Activated CD4-positive, alpha-beta T cell treated with anti-CD3 and anti-CD28 coated beads, Interleukin-10, Interleukin-2, amounts not matched to agents 100 ng/mL and 50 ng/mL, durations not matched to agents 16 hours and 8 hours (primary cell): ENCODE measurements at regions not wholly inside any gene's neighbourhood (a gene's known extent, or its start where the extent isn't known, plus 50 kb on each side); places are given as distances from the start of the nearest gene placed in this dataset.

Source experiments
- DNase-seq: peaks from one replicate; pipeline ENCODE4 v3.0.0-alpha.2; 2020

GRCh38 chr16:76913046-76913445 is 277.9 kb upstream of the MON1B start:
- DNase-seq: no peak

DNA sequence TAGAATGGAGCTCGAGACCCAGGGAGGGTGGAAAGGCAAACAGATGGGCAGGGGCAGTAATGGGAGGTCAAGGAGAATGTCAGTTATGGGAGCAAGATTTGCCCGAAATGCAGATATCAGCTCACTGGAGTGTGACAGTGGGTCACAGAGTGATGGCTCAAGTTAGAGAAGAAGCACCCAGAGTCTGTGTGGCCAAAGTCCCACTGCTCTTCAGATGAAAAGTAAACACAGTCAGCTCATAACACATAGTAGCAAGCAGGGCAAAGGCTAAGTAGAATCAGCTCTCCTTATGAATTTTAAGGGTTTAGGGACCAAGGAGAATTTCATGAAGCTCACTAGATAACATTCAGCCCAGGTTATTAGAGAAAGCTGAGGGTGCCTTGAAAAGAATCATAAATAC is 264.9 kb upstream of the MON1B start:
- no peak for DNase-seq

- no peak for DNase-seq
Observed at GRCh38 chr16:76926595-76926994, 264.4 kb upstream of the MON1B start.

GRCh38 chr16:76931186-76931585 is 259.8 kb upstream of the MON1B start:
- DNase-seq: peak; percentile 1

- peak; percentile 59 for DNase-seq
Observed at GRCh38 chr16:76932541-76933211, 258.3 kb upstream of the MON1B start.

- no peak for DNase-seq
Observed at GRCh38 chr16:76940251-76940650, 250.7 kb upstream of the MON1B start.

- DNase-seq: no peak
Observed at GRCh38 chr16:76941113-76941512, 249.9 kb upstream of the MON1B start.

- DNase-seq: no peak
Observed at GRCh38 chr16:76942089-76942488, 248.9 kb upstream of the MON1B start.

DNA sequence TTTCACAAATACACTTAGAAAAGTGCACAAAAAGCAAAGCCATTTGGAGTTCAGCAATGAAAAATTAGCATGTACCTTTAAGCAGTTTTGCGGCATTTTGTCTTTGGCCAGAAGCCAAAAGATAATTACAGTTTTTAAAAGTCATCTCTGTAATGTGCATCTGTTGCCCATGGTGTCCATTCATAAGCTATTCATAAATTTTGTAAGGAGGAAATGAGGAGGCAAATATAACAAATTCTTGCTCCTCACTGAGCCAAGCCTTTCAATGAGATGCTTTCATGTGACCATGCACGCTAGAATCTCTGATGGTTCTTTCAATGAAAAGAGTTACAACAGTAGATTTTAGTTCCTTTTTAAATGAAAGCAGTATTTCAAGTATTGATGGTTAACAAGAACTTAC is 247.1 kb upstream of the MON1B start:
- DNase-seq: no peak

- peak; percentile 76 for DNase-seq
Observed at GRCh38 chr16:76946879-76947278, 244.1 kb upstream of the MON1B start.

DNA sequence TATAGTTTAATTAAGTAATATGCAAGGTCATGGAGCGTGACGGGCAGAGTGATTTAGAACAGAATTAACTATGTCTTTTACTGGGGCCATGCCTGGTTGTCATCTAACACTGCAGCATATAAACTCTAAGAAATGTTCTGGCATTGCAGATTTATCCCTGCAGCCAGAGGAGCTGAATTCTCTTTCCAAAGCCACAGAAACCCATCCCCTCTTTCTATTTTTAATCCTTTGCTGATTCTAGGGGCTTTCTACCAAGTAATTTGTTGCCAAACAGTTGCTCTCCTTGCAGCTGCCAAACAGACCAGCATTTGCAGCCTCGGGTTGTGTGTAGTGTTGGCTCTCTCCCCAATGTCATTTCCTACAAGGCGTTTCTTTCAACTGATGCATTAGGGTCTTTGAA is 243.2 kb upstream of the MON1B start:
- no peak for DNase-seq

DNA sequence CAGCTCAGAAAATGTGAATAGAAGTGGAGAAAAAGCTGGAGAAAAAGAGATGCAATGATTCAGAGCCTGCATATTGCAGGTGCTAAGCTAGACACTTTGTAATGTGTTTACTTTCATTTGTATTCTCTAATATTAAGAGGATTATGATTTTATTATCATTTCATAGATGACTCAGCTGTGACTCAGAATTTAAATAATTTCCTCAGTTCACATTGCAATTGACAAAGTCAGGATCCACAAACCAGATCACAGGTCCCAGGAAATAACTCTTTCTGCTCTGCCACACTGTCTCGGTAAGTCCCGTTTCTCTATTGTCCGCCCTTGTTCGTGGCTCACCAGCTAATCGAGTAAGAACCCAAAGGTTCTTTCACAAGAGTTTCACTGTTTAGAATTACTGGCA is 235.4 kb upstream of the MON1B start:
- DNase-seq: no peak

DNA sequence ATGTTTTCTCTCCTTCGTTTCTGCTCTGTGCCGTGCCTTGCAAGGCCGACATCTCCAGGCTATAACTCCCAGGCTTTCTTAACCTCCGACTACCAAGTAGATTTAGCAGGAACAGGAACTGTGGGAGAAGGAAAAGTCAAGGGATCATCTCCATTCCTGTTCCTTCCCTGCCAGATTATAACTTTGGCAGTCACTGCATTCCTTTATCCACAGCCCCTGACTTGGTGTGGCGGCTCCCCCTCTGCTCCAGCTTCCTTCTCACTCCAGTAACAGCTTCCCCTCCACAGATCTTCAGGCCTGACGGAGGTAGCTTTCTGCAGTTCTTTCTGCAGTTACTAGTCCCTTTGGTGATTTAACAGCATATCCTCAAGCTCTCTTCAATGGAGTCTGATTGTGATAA is 234.6 kb upstream of the MON1B start:
- no peak for DNase-seq

GRCh38 chr16:76956841-76957240 is 234.1 kb upstream of the MON1B start:
- DNase-seq: no peak

GRCh38 chr16:76959166-76959565 is 231.8 kb upstream of the MON1B start:
- DNase-seq: no peak

GRCh38 chr16:76963614-76964315 is 227.2 kb upstream of the MON1B start:
- DNase-seq: no peak

GRCh38 chr16:76964464-76965154 is 226.4 kb upstream of the MON1B start:
- no peak for DNase-seq

- DNase-seq: no peak
Observed at GRCh38 chr16:76970087-76970744, 220.8 kb upstream of the MON1B start.

DNA sequence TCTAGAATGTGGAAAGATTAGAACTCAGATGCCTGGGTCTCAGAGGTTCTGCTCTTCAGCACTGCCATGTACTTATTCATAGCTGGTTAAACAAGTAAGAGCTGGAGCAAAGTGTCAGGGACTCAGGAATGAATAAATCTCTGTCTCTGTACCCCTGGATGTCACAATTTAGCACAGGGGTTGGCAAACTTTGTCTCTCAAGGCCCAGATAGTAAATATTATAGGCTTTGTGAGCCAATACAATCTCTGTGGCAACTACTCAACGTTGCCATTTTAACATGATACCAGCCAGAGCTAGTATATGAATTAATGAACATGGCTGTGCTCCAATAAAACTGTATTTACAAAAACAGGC is 220.3 kb upstream of the MON1B start:
- DNase-seq: no peak

DNA sequence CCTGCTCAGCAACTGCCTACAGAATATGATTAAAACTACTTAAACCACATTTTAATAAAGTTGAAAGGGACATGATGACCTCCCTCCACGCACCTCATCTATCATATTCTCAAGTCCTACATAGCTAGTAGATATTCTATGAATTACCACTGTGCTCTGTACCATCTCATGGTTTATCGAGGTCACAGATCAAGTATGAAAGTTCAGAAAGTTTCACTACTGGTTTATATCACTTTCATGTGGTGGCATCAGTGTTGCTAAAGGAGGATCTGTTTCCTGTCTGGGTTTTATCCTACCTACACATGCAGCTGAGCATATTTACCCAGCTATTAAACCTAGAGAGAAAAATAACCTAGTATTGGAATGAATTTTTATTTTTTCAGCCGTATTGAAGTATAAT is 214.9 kb upstream of the MON1B start:
- DNase-seq: peak; percentile 58

GRCh38 chr16:76976756-76977155 is 214.2 kb upstream of the MON1B start:
- no peak for DNase-seq

DNA sequence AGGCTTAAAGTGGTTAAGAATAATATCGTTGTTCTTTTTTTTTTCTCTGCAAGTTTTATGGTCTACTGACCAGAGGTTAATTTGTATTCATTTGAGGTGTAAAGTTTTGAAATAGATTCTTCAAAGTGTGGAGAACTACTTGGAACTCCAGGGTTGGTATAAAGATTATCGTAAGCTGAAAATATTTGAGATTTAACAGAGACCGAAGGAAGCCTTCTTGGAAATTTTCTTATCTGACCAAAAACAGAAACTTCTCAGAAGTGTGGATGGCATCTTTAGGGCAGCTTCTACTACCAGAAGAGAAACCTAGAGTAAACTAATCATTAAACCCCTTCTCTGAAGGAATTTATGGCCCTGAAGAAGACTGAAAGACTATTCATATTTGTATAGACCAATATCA is 206.8 kb upstream of the MON1B start:
- DNase-seq: no peak

- DNase-seq: no peak
Observed at GRCh38 chr16:76985392-76986045, 205.5 kb upstream of the MON1B start.
